H1 (cell line): ENCODE measurements at regions not wholly inside any gene's neighbourhood (a gene's known extent, or its start where the extent isn't known, plus 50 kb on each side); places are given as distances from the start of the nearest gene placed in this dataset.

ENCODE experiments used
- ASH2L ChIP-seq: fragments of 200-600, 300-600 bp; sonication (generic); IDR thresholded peaks from one replicate; pipeline ENCODE4 v1.7.1; 2017; ENCODE audit warnings: low read length
- BACH1 ChIP-seq: IDR thresholded peaks from 2 replicates; pipeline ENCODE4 v1.6.1; 2012; ENCODE audit warnings: low read length, improper control_type of control experiment
- MAX ChIP-seq: IDR thresholded peaks from 2 replicates; pipeline ENCODE4 v1.6.1; 2012; ENCODE audit warnings: inconsistent platforms
- SRF ChIP-seq: IDR thresholded peaks from 2 replicates; pipeline ENCODE4 v1.6.1; 2011; ENCODE audit warnings: mild to moderate bottlenecking, low read depth, low read length, moderate library complexity

- TF ChIP-seq ASH2L = no peak
- no peak for TF ChIP-seq MAX
- TF ChIP-seq BACH1 = no peak
- no peak for TF ChIP-seq SRF
Observed at GRCh38 chr17:5783851-5784250, 199.5 kb upstream of the NLRP1 start (continued).
